Ishikawa (cell line): ENCODE measurements at regions not wholly inside any gene's neighbourhood (a gene's known extent, or its start where the extent isn't known, plus 50 kb on each side); places are given as distances from the start of the nearest gene placed in this dataset.

Experiments
- EGR1 ChIP-seq: IDR thresholded peaks from 2 replicates; pipeline ENCODE4 v1.6.1; 2012
- EP300 ChIP-seq: IDR thresholded peaks from 2 replicates; pipeline ENCODE4 v1.6.1; 2012; ENCODE audit warnings: borderline replicate concordance
- FOXM1 ChIP-seq: IDR thresholded peaks from 2 replicates; pipeline ENCODE4 v1.6.1; 2012; ENCODE audit warnings: low read depth, borderline replicate concordance
- MAX ChIP-seq: IDR thresholded peaks from 2 replicates; pipeline ENCODE4 v1.6.1; 2012
- RAD21 ChIP-seq: IDR thresholded peaks from 2 replicates; pipeline ENCODE4 v1.6.1; 2012; ENCODE audit warnings: low read depth
- REST ChIP-seq: IDR thresholded peaks from 2 replicates; pipeline ENCODE4 v1.6.1; 2012; ENCODE audit warnings: low read depth, mild to moderate bottlenecking
- TCF12 ChIP-seq: IDR thresholded peaks from 2 replicates; pipeline ENCODE4 v1.6.1; 2012; ENCODE audit warnings: low read depth
- YY1 ChIP-seq: IDR thresholded peaks from 2 replicates; pipeline ENCODE4 v1.6.1; 2012; ENCODE audit warnings: low read depth
- ZBTB7A ChIP-seq: IDR thresholded peaks from 2 replicates; pipeline ENCODE4 v1.6.1; 2012; ENCODE audit warnings: low read depth

- no peak for TF ChIP-seq RAD21
- no peak for TF ChIP-seq EP300
- TF ChIP-seq FOXM1: no peak
- TF ChIP-seq MAX: no peak
- TF ChIP-seq EGR1: no peak
- TF ChIP-seq ZBTB7A: no peak
- TF ChIP-seq TCF12: no peak
- TF ChIP-seq REST: no peak
- no peak for TF ChIP-seq YY1
Measured at GRCh38 chr2:235220331-235220730, 268.5 kb downstream of the SH3BP4 start.
